ENCODE measurements at regions not wholly inside any gene's neighbourhood (a gene's known extent, or its start where the extent isn't known, plus 50 kb on each side); places are given as distances from the start of the nearest gene placed in this dataset.

GRCh38 chr12:126362964-126363363 is 1297.7 kb downstream of the AACS start:
- TF ChIP-seq CTCF (IDR thresholded peaks at IDR 0.05) (no peak), POLR2A (IDR thresholded peaks at IDR 0.05) (no peak)

All from adrenal gland (tissue), 5 donors.